GM20000 (cell line): ENCODE measurements at regions not wholly inside any gene's neighbourhood (a gene's known extent, or its start where the extent isn't known, plus 50 kb on each side); places are given as distances from the start of the nearest gene placed in this dataset.
A peak's percentile ranks its signal among the peaks of the same experiment; 100 is the strongest.

Experiments used
- DNase-seq: peaks from one replicate; pipeline ENCODE4 v3.0.0; 2012; ENCODE audit warnings: low spot score
- TF ChIP-seq, protein P1 (sequence below): IDR thresholded peaks from 2 replicates; pipeline ENCODE4 v1.5.1; 2012; ENCODE audit warnings: mild to moderate bottlenecking, control low read depth; ENCODE audit errors: extremely low read depth, missing control alignments

DNA sequence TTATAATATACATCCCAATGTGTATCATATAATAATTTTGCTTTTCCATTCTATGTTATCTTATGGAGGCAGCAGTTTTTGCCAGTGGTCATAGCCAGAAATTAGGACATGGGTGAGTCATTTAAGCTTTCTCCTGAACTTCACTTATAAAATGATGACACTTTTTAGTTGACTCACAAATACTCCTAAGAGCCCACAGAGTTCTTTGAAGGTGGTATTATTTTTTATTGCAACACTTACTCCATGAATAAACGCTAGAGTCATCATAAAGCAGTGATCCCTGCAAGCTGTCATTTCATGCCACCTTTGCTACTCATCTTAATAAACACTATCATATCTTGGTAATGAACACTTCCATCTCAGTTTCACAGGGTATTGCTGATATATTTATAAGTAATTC is 69.9 kb upstream of the MAPRE2 start:
- no peak for DNase-seq
- TF ChIP-seq, protein P1, sequence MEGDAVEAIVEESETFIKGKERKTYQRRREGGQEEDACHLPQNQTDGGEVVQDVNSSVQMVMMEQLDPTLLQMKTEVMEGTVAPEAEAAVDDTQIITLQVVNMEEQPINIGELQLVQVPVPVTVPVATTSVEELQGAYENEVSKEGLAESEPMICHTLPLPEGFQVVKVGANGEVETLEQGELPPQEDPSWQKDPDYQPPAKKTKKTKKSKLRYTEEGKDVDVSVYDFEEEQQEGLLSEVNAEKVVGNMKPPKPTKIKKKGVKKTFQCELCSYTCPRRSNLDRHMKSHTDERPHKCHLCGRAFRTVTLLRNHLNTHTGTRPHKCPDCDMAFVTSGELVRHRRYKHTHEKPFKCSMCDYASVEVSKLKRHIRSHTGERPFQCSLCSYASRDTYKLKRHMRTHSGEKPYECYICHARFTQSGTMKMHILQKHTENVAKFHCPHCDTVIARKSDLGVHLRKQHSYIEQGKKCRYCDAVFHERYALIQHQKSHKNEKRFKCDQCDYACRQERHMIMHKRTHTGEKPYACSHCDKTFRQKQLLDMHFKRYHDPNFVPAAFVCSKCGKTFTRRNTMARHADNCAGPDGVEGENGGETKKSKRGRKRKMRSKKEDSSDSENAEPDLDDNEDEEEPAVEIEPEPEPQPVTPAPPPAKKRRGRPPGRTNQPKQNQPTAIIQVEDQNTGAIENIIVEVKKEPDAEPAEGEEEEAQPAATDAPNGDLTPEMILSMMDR = no peak

DNA sequence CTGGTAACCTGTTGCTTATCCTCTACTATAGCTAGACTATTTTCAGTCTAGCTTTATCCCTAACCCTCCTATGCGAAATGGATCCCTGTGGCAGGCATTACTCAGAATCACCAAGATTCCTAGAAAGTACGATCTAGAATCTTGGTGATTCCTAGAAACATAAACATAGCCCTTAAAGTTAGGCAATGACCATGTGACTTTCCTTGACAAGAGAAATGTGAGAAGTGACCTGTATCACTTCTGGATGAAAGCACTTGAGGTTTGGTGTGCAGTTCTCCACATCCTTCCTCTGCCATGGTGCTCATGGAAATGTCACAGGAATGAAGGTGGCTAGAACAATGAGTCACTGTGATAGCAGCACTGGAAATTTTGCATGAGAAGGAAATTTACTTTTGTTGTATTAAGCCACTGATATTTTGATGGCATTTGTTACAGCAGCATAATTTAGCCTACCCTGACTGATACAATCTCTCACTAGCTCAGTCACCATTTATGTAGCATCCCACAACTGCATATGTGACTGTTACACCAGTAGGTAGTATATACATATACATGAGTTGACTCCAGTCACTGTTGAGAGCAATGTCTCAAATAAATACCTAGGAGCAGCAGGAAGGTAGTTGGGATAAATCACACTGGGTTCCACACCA is 68.3 kb upstream of the MAPRE2 start:
- TF ChIP-seq, protein P1 = no peak
- no peak for DNase-seq

DNA sequence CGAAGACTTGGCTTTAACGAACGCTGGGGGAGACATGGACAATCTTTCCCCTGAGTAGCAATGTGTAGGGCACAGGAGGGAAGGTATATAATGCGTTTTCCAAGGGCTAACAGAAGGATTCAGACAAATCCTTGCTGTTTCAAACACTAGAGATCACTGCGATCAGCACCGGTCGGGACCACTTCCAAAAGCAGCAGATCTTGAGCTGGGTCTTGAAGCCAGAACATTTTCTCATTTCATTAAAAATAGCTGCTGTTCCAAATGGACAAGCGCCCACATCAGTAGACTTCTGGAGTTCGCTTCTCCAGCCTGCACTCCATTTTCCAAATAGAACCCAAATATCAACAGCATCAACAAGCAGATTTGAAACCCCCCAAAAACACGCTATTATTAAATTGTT is 65.1 kb upstream of the MAPRE2 start:
- DNase-seq = no peak
- TF ChIP-seq, protein P1 = no peak

DNA sequence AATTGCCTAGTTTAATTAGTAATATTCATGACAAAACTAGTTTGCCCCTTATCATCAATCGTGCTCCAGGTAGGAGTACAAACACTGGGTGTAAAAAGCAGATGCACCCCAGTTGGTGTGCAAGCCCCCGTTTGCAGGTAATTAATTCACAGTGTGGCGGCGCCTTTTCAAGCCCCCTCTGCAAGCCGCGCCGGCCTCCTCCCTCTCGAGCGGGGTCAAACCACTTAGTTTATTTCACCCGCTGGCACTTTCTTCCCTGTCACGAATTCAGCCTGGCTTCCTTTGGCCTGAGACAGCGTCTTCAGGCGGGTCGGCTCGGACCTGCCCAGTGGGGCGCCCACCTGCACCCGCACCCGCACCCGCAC is 64.7 kb upstream of the MAPRE2 start:
- peak; percentile 10 for DNase-seq
- TF ChIP-seq, protein P1 = no peak

DNA sequence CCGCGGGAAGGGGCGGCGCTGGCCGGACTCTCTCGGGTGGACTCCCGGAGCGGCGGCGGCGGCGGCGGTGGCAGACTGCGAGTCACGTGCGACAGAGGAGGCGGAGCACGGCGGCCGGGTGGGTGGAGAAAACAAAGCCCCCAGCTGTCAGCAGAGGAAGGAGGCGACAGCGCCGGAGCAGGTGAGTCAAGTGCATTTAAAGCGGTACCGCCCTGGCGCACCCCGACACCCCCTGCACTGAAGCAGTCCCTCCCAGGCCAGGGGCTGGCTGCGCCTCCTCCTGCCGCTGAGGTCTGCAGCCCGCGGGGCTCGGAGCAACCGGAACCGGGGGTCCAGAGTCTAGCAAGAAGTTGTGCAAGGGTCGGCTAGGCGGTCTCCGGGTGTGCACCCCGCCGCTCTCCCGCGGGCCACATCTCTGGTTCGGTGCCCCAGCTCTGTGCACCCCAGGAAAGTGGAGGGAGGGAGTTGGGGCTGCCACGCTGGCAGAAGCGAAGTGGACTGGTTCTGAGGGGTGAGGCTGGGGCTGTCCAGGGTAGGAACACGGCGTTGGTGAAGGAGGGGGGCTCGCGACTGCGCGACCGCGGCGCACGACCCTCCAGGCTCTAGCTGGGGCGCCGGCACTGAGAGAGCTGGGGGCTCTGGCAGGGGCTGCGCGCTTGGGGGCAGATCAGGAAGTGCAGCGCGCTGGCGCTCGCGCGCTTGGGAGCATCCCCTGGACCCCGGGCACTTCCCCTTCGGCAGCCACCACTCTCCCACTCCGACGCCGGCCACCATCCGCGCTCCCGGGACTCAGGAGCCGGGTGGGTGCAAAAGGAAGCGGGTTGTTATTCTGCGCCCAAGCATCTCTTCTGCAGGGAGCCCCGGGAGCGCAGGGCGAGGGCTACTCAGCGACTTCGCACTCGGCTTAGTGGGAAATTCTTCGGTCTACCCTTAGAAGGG is 64.0 kb upstream of the MAPRE2 start:
- TF ChIP-seq, protein P1 = no peak
- DNase-seq = peak; percentile 74

DNA sequence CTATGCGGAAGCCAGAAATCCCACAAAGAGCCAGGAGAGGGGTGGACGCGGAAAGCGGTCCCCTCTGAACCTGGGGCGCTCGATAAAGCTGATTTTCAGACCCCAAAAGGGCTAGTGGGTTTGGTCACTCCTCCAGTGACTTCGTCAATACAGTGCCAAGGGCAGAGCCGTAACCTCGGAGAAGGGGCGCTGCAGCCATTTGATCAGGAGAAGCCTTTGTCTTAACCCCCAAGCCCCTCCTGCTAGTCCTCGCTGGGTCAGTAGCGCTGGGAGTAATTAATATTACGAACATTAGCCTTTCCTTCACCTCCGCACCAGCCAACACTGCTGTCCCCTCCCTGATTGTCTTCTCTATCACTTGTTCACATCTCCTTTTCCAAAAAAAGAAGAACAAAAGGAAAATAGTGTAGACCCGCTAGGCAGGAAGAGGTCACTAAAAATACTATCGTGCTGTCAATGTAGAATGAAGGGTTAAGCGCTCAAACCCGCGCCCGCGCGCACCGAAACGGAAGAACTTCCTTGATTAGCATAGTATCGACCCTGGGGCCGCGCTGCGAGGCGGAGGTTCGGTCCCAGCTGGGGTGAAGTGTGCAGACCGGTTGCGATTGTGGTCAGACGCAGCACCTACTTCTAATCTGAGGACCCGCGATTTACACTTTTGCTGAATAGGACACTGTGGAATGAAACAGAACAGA is 63.2 kb upstream of the MAPRE2 start:
- DNase-seq = peak; percentile 32
- TF ChIP-seq, protein P1 = no peak

DNA sequence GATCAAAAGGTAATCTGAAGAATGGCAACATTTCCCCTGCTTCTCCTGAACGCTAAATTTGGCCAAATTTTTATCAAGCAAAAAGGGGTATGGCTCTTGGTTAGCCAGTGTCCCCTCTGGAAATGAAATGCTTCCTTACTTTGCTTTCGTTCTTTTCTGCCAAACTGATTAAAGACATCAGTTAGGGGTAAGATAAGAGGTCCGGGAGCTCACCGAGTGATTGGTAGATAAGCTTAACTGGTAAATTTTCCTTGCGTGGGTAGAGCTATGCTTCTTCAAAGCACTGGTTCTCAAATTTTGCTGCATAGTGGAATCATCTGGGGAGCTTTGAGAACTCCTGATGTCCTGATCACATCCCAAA is 62.7 kb upstream of the MAPRE2 start:
- TF ChIP-seq, protein P1 = no peak
- DNase-seq = no peak
